ENCODE measurements at regions not wholly inside any gene's neighbourhood (a gene's known extent, or its start where the extent isn't known, plus 50 kb on each side); places are given as distances from the start of the nearest gene placed in this dataset.

DNA sequence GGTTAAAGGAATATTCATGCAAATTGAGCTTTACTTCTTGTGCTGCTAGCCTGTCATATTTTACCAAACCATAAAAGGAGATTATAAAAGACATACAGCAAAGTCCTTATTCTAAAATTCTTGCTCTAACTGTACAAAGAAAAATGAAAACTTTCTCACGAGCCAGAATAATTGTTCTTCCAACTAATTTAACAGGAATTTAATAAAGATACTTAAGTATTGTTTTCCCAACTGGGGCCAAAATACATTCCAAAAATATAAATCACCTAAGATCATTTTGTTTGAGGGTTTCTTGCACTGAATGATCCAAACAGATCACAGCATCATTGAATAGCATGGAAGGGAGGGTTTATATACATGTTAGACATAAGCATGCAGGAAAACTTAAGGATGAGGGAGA, 127.1 kb upstream of the PCDH18 start:
- CTCF ChIA-PET: interaction anchor here (0.6 kb wide), 2 partner anchors 23 to 457 kb away, joined by 3 to 5 read pairs; no protein-coding TSS in a partner anchor
- Histone ChIP-seq H3K27ac (ENCODE audit: insufficient read depth, low read length) (peak overlapping the region; percentile 67; the same call in 1 of the 2 replicates), H3K56ac (ENCODE audit: extremely low read depth, insufficient read depth, low read length) (peak overlapping the region; percentile 49; the same call in 1 of the 2 replicates), H2BK120ac (ENCODE audit: low read depth, low read length) (peak overlapping the region; percentile 78), H3K27me3 (ENCODE audit: control insufficient read depth, insufficient read depth, low read length) (no peaks in the 10 kb centered on the region), H3K18ac (ENCODE audit: low read depth, low read length) (peak overlapping the region; percentile 93), H4K5ac (ENCODE audit: low read depth, low read length) (peak overlapping the region; percentile 87; the same call in 1 of the 2 replicates), H3K9me3 (ENCODE audit: control insufficient read depth, insufficient read depth, low read length) (no peaks in the 10 kb centered on the region), H2AFZ (replicated peaks; ENCODE audit: low read length, poor library complexity) (no peak overlapping the region), H3K14ac (replicated peaks; ENCODE audit: low read depth, low read length) (0 out of 2 replicates have a peak overlapping the region, but pooled peaks have one; percentile 22), H3K9ac (ENCODE audit: low read depth, low read length) (no peak overlapping the region), H3K4me1 (ENCODE audit: control insufficient read depth, insufficient read depth, low read length) (peaks cover 14% of the 10 kb centered on the region), H4K91ac (ENCODE audit: insufficient read depth, low read depth, low read length) (peak overlapping the region; percentile 32; the same call in 1 of the 2 replicates), H3K4me2 (ENCODE audit: low read depth, low read length) (peak overlapping the region; percentile 1; the same call in 1 of the 2 replicates), H2BK5ac (ENCODE audit: low read depth, low read length, poor library complexity, severe bottlenecking) (peak overlapping the region; percentile 79), H4K8ac (ENCODE audit: low read depth in 2 of 2, low read length in 2 of 2) (peak overlapping the region; percentile 20 to 22; a peak in 2 of 4 replicates), H2BK15ac (ENCODE audit: low read depth, low read length) (0 out of 3 replicates have a peak overlapping the region, but pooled peaks have one; percentile 52), H3K4me3 (ENCODE audit: insufficient read depth, low read depth, low read length) (no peak overlapping the region), H3K9me1 (ENCODE audit: insufficient read depth, low read length) (peaks cover 11% of the 10 kb centered on the region), H3K79me1 (ENCODE audit: low read depth in 1 of 2, low read length in 2 of 2) (peaks cover 0 to 15% of the 10 kb centered on the region in 2 experiments; a peak in 2 of 4 replicates), H2BK20ac (ENCODE audit: low read depth, low read length) (peak overlapping the region; percentile 41; the same call in 1 of the 2 replicates), H2AK5ac (ENCODE audit: low read depth, low read length) (no peak overlapping the region), H3K23ac (ENCODE audit: low read depth, low read length) (peak overlapping the region; percentile 6; the same call in 1 of the 2 replicates), H4K20me1 (ENCODE audit: insufficient read depth, low read length) (no peaks in the 10 kb centered on the region), H3K36me3 (ENCODE audit: control insufficient read depth, insufficient read depth, low read length) (no peaks in the 10 kb centered on the region), H3K4ac (ENCODE audit: low read depth, low read length) (peak overlapping the region; percentile 18; the same call in 1 of the 2 replicates), H2AK9ac (replicated peaks; ENCODE audit: low read depth, low read length, poor library complexity) (no peak overlapping the region)
- WGBS, 2 experiments (ENCODE audit: extremely low coverage in 2 of 2, insufficient read length in 1 of 2): no CpG with 5 or more reads among the region's 1 CpG
- peak; percentile 55 for DNase-seq
- in situ Hi-C loops (cut with MboI; ENCODE audit: low sequenced_read_pairs): loop anchor here (10.0 kb wide), 1 partner anchor 125 kb away; the partner anchor contains the start of gene PCDH18
- no TSS peak for BruUV-seq (replicated peaks)
- TF ChIP-seq POLR2A (IDR thresholded peaks at IDR 0.05; ENCODE audit: low read depth, low read length): no peak
- TF ChIP-seq CEBPB (IDR thresholded peaks at IDR 0.05; ENCODE audit: low read depth, low read length): no peak
- TF ChIP-seq, protein P1, sequence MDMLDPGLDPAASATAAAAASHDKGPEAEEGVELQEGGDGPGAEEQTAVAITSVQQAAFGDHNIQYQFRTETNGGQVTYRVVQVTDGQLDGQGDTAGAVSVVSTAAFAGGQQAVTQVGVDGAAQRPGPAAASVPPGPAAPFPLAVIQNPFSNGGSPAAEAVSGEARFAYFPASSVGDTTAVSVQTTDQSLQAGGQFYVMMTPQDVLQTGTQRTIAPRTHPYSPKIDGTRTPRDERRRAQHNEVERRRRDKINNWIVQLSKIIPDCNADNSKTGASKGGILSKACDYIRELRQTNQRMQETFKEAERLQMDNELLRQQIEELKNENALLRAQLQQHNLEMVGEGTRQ (IDR thresholded peaks at IDR 0.05; ENCODE audit: low read depth, low read length): no peak
- TF ChIP-seq, protein P2, sequence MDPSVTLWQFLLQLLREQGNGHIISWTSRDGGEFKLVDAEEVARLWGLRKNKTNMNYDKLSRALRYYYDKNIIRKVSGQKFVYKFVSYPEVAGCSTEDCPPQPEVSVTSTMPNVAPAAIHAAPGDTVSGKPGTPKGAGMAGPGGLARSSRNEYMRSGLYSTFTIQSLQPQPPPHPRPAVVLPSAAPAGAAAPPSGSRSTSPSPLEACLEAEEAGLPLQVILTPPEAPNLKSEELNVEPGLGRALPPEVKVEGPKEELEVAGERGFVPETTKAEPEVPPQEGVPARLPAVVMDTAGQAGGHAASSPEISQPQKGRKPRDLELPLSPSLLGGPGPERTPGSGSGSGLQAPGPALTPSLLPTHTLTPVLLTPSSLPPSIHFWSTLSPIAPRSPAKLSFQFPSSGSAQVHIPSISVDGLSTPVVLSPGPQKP (IDR thresholded peaks at IDR 0.05; ENCODE audit: borderline replicate concordance, low read depth, low read length): no peak
- TF ChIP-seq MAZ (IDR thresholded peaks at IDR 0.05; ENCODE audit: borderline replicate concordance, low read depth, low read length): no peak
- no peak for TF ChIP-seq BHLHE40 (IDR thresholded peaks at IDR 0.05; ENCODE audit: low read depth, low read length)
- no peak for TF ChIP-seq MAFK (IDR thresholded peaks at IDR 0.05; ENCODE audit: low read depth, low read length)
- no peak for TF ChIP-seq RAD21 (IDR thresholded peaks at IDR 0.05; ENCODE audit: low read length)
- TF ChIP-seq RCOR1 (IDR thresholded peaks at IDR 0.05; ENCODE audit: insufficient replicate concordance, low read length): no peak
- no peak for TF ChIP-seq RFX5 (IDR thresholded peaks at IDR 0.05; ENCODE audit: low read depth, low read length)
- no peak for TF ChIP-seq SMC3 (IDR thresholded peaks at IDR 0.05; ENCODE audit: low read depth, low read length)
- no peak for TF ChIP-seq CHD1 (IDR thresholded peaks at IDR 0.05; ENCODE audit: low read depth, low read length)
- TF ChIP-seq, protein P3, sequence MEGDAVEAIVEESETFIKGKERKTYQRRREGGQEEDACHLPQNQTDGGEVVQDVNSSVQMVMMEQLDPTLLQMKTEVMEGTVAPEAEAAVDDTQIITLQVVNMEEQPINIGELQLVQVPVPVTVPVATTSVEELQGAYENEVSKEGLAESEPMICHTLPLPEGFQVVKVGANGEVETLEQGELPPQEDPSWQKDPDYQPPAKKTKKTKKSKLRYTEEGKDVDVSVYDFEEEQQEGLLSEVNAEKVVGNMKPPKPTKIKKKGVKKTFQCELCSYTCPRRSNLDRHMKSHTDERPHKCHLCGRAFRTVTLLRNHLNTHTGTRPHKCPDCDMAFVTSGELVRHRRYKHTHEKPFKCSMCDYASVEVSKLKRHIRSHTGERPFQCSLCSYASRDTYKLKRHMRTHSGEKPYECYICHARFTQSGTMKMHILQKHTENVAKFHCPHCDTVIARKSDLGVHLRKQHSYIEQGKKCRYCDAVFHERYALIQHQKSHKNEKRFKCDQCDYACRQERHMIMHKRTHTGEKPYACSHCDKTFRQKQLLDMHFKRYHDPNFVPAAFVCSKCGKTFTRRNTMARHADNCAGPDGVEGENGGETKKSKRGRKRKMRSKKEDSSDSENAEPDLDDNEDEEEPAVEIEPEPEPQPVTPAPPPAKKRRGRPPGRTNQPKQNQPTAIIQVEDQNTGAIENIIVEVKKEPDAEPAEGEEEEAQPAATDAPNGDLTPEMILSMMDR (conservative IDR thresholded peaks at IDR 0.05; ENCODE audit: low read depth, low read length): no peak
- TF ChIP-seq FOS (IDR thresholded peaks at IDR 0.05; ENCODE audit: low read depth, low read length): no peak
- intact Hi-C loops (cut with micrococcal nuclease): loop anchor here (10.0 kb wide), 1 partner anchor 535 kb away; no protein-coding TSS in a partner anchor
- ATAC-seq (ENCODE audit: low read depth): peak; percentile 28; the same call in 1 of the 2 replicates
- dilution Hi-C loops (cut with HindIII; ENCODE audit: low sequenced_read_pairs, unreplicated experiment): no loop called here
- POLR2A ChIA-PET (ENCODE audit: unreplicated experiment): no interaction called here

Data from IMR-90 (cell line).